ENCODE measurements at regions not wholly inside any gene's neighbourhood (a gene's known extent, or its start where the extent isn't known, plus 50 kb on each side); places are given as distances from the start of the nearest gene placed in this dataset.

- H3K4me1 ChIP-seq (replicated peaks in 1 of 4; ENCODE audit: control insufficient read depth in 3 of 4, insufficient read depth in 4 of 4, low read length in 3 of 4), result no peaks in the 10 kb centered on the region
- H2AFZ ChIP-seq (ENCODE audit: low read length), result no peak overlapping the region
- H3K27me3 ChIP-seq (replicated peaks in 1 of 4; ENCODE audit: control insufficient read depth in 3 of 4, extremely low read depth in 1 of 4, insufficient read depth in 3 of 4, low read length in 3 of 4), result no peaks in the 10 kb centered on the region
- H3K4me3 ChIP-seq (ENCODE audit: extremely low read depth in 1 of 4, insufficient read depth in 2 of 4, low read depth in 3 of 4, low read length in 4 of 4), result no peak overlapping the region
- H4K5ac ChIP-seq (ENCODE audit: insufficient read length, low read depth, low read length), result no peak overlapping the region
- no peak overlapping the region for H3K9ac ChIP-seq (replicated peaks in 1 of 4; ENCODE audit: extremely low read depth in 1 of 4, low read depth in 3 of 4, low read length in 3 of 4)
- no peak for FAIRE-seq
- H3K23ac ChIP-seq (ENCODE audit: insufficient read length), result no peak overlapping the region
- no peaks in the 10 kb centered on the region; the same call in 1 of the 2 replicates for H3K23me2 ChIP-seq (ENCODE audit: low read depth, low read length)
- no peak for DNase-seq (ENCODE audit: low read depth in 1 of 2, low spot score in 2 of 2)
- no peak overlapping the region for H2BK20ac ChIP-seq (ENCODE audit: low read length)
- H2BK5ac ChIP-seq (ENCODE audit: low read depth, low read length), result no peak overlapping the region
- no peak overlapping the region for H3K27ac ChIP-seq (ENCODE audit: low read depth, low read length)
- H4K8ac ChIP-seq (ENCODE audit: extremely low read depth, insufficient read depth, low read length), result no peak overlapping the region
- H3K36me3 ChIP-seq (ENCODE audit: control insufficient read depth in 2 of 4, insufficient read depth in 4 of 4, low read length in 3 of 4), result no peaks in the 10 kb centered on the region
- H4K91ac ChIP-seq (replicated peaks; ENCODE audit: insufficient read length, low read length), result no peak overlapping the region
- H2BK120ac ChIP-seq (replicated peaks; ENCODE audit: low read depth, low read length), result no peak overlapping the region
- H4K20me1 ChIP-seq (replicated peaks in 1 of 2; ENCODE audit: control insufficient read depth in 1 of 2, insufficient read depth in 2 of 2, low read length in 2 of 2), result no peaks in the 10 kb centered on the region
- H3K4me2 ChIP-seq (ENCODE audit: insufficient read depth in 1 of 2, low read depth in 2 of 2, low read length in 2 of 2), result no peak overlapping the region
- 85% methylated on average over 4 of the region's 4 CpGs; no CpG with 5 or more reads in 1 of the 2 experiments for WGBS, 2 experiments (ENCODE audit: extremely low coverage in 1 of 2, insufficient coverage in 1 of 2, insufficient read length in 1 of 2, insufficient replicate concordance in 2 of 2, low coverage in 1 of 2, low lambda C conversion rate in 2 of 2, missing lambda C conversion rate in 1 of 2)
- no peak overlapping the region for H3K18ac ChIP-seq (ENCODE audit: extremely low read depth, low read length)
- H3K4ac ChIP-seq (replicated peaks; ENCODE audit: insufficient read length, low read depth, low read length), result no peak overlapping the region
- no peak overlapping the region for H3K14ac ChIP-seq (ENCODE audit: insufficient read length)
- no peak overlapping the region for H2BK12ac ChIP-seq (ENCODE audit: low read depth, low read length)
- H2BK15ac ChIP-seq (ENCODE audit: low read length), result no peak overlapping the region
- no peaks in the 10 kb centered on the region for H3K79me2 ChIP-seq (ENCODE audit: control insufficient read depth in 1 of 2, insufficient read depth in 2 of 2, low read length in 2 of 2)
- no peak overlapping the region for H2AK5ac ChIP-seq (ENCODE audit: low read depth, low read length)
- CTCF ChIA-PET (ENCODE audit: partially characterized antibody), result interaction anchor here (0.5 kb wide), 1 partner anchor 92 kb away, joined by 3 read pairs; no protein-coding TSS in a partner anchor
- no peaks in the 10 kb centered on the region for H3K79me1 ChIP-seq (ENCODE audit: low read depth, low read length)
- H3K9me3 ChIP-seq (ENCODE audit: insufficient read depth in 2 of 2, low read depth in 1 of 2, low read length in 1 of 2), result no peaks in the 10 kb centered on the region
- no peak overlapping the region for H3K56ac ChIP-seq (replicated peaks; ENCODE audit: insufficient read length, low read depth, low read length)
- POLR2A ChIA-PET (ENCODE audit: partially characterized antibody), result no interaction called here
- no peak for TF ChIP-seq RFX5 (IDR thresholded peaks at IDR 0.05; ENCODE audit: borderline replicate concordance, low read depth, low read length)
- TF ChIP-seq JUND (IDR thresholded peaks at IDR 0.05; ENCODE audit: low read length), result no peak
- no peak for TF ChIP-seq SP1 (IDR thresholded peaks at IDR 0.05; ENCODE audit: low read depth, low read length)
- TF ChIP-seq EGR1 (IDR thresholded peaks at IDR 0.05; ENCODE audit: borderline replicate concordance, low read depth, low read length), result no peak
- TF ChIP-seq SIX5 (IDR thresholded peaks at IDR 0.05; ENCODE audit: low read depth, low read length), result no peak
- no peak for TF ChIP-seq CHD2 (IDR thresholded peaks at IDR 0.05; ENCODE audit: low read length)
- no peak for TF ChIP-seq CEBPB (IDR thresholded peaks at IDR 0.05; ENCODE audit: low read depth, low read length)
- TF ChIP-seq RBBP5 (IDR thresholded peaks at IDR 0.05; ENCODE audit: borderline replicate concordance, low read depth, low read length), result no peak
- no peak for TF ChIP-seq SP2 (IDR thresholded peaks at IDR 0.05; ENCODE audit: low read length)
- TF ChIP-seq TBP (IDR thresholded peaks at IDR 0.05; ENCODE audit: low read depth, low read length), result no peak
- TF ChIP-seq CBX8 (IDR thresholded peaks at IDR 0.05; ENCODE audit: borderline replicate concordance, low read depth, low read length), result no peak
- TF ChIP-seq NANOG (IDR thresholded peaks at IDR 0.05; ENCODE audit: insufficient read depth, low read depth, low read length, poor library complexity, severe bottlenecking), result no peak
- TF ChIP-seq BRCA1 (IDR thresholded peaks at IDR 0.05; ENCODE audit: low read depth, low read length), result no peak
- TF ChIP-seq, protein P1, sequence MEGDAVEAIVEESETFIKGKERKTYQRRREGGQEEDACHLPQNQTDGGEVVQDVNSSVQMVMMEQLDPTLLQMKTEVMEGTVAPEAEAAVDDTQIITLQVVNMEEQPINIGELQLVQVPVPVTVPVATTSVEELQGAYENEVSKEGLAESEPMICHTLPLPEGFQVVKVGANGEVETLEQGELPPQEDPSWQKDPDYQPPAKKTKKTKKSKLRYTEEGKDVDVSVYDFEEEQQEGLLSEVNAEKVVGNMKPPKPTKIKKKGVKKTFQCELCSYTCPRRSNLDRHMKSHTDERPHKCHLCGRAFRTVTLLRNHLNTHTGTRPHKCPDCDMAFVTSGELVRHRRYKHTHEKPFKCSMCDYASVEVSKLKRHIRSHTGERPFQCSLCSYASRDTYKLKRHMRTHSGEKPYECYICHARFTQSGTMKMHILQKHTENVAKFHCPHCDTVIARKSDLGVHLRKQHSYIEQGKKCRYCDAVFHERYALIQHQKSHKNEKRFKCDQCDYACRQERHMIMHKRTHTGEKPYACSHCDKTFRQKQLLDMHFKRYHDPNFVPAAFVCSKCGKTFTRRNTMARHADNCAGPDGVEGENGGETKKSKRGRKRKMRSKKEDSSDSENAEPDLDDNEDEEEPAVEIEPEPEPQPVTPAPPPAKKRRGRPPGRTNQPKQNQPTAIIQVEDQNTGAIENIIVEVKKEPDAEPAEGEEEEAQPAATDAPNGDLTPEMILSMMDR (IDR thresholded peaks at IDR 0.05; ENCODE audit: control extremely low read depth in 1 of 3, insufficient read depth in 1 of 3, low read depth in 1 of 3, low read length in 3 of 3), result no peak
Observed at GRCh38 chr1:162954824-162955223, 93.8 kb upstream of the CCDC190 start.
